OCI-LY7 (cell line): ENCODE measurements at regions not wholly inside any gene's neighbourhood (a gene's known extent, or its start where the extent isn't known, plus 50 kb on each side); places are given as distances from the start of the nearest gene placed in this dataset.
"Not testable (repeated sequence)": the region's sequence is repeated elsewhere in the genome, so short reads cannot be mapped to it uniquely, and the experiment has no call there.

ENCODE experiments used
- BruUV-seq: library from RNA; stranded (reverse); fragments of 400-500 nt; replicated peaks from 2 replicates; lab custom pipeline; 2021; lab: Mats Ljungman, UMichigan
- CTCF ChIA-PET: fragments of 300-600 bp; sonication (Branson Sonifier 250); formaldehyde crosslinking; loops from one replicate; lab custom pipeline; 2022; ENCODE audit warnings: antibody characterized with exemption; ENCODE audit not compliant: unreplicated experiment; lab: Charles Lee
- POLR2A ChIA-PET: fragments of 300-600 bp; sonication (Branson Sonifier 250); formaldehyde crosslinking; loops from one replicate; lab custom pipeline; 2022; ENCODE audit warnings: antibody characterized with exemption; lab: Charles Lee
- DNase-seq: peaks from one replicate; pipeline ENCODE4 v3.0.0-alpha.2; 2015; ENCODE audit warnings: low spot score
- H2AFZ ChIP-seq: fragments of 200-600 bp; sonication (generic), shearing (Covaris generic); 2 replicates; pipeline ENCODE4 v1.6.1; 2014; ENCODE audit warnings: mild to moderate bottlenecking, antibody characterized with exemption, low read length, moderate library complexity
- H3K27ac ChIP-seq: fragments of 200-600 bp; sonication (generic); 2 replicates; pipeline ENCODE4 v1.5.1; 2014; ENCODE audit warnings: mixed run types, low read depth, mild to moderate bottlenecking, moderate library complexity, low read length, inconsistent platforms; ENCODE audit not compliant: poor library complexity, severe bottlenecking
- H3K36me3 ChIP-seq: fragments of 200-600 bp; sonication (generic); 2 replicates; pipeline ENCODE4 v1.6.1; 2014; ENCODE audit warnings: mild to moderate bottlenecking, antibody characterized with exemption, low read length, moderate library complexity, mixed read lengths; ENCODE audit not compliant: insufficient read depth
- H3K4me1 ChIP-seq: fragments of 200-600 bp; sonication (generic); 2 replicates; pipeline ENCODE4 v1.5.1; 2014; ENCODE audit warnings: mild to moderate bottlenecking, low read length; ENCODE audit not compliant: insufficient read depth, poor library complexity, severe bottlenecking
- H3K4me2 ChIP-seq: fragments of 200-600 bp; sonication (generic); 2 replicates; pipeline ENCODE4 v1.6.1; 2014; ENCODE audit warnings: mild to moderate bottlenecking, low read length
- H3K4me3 ChIP-seq: fragments of 200-600 bp; sonication (generic); 2 replicates; pipeline ENCODE4 v1.5.1; 2014; ENCODE audit warnings: mild to moderate bottlenecking, low read depth, low read length; ENCODE audit not compliant: poor library complexity, severe bottlenecking
- H3K79me2 ChIP-seq: fragments of 200-600 bp; sonication (generic); 2 replicates; pipeline ENCODE4 v1.6.1; 2016; ENCODE audit warnings: low read depth, mild to moderate bottlenecking, low read length, moderate library complexity, mixed read lengths; ENCODE audit not compliant: insufficient read depth
- H3K9me2 ChIP-seq: fragments of 200-600 bp; sonication (generic); 2 replicates; pipeline ENCODE4 v1.6.1; 2016; ENCODE audit warnings: mild to moderate bottlenecking, low read length, mixed read lengths; ENCODE audit not compliant: insufficient read depth
- H3K9me3 ChIP-seq: fragments of 200-600 bp; sonication (generic); 2 replicates; pipeline ENCODE4 v1.6.1; 2014; ENCODE audit warnings: mild to moderate bottlenecking, mixed run types, low read length, mixed read lengths
- H4K20me1 ChIP-seq: fragments of 200-600 bp; sonication (generic); 2 replicates; pipeline ENCODE4 v1.6.1; 2014; ENCODE audit warnings: mild to moderate bottlenecking, antibody characterized with exemption, low read length, moderate library complexity, mixed read lengths; ENCODE audit not compliant: insufficient read depth
- CTCF ChIP-seq: fragments of 200-600 bp; sonication (generic); conservative IDR thresholded peaks from 2 replicates; pipeline ENCODE4 v1.5.1; 2014; ENCODE audit warnings: mild to moderate bottlenecking, antibody characterized with exemption, low read length, moderate library complexity, mixed read lengths
- EZH2phosphoT487 ChIP-seq: fragments of 200-600 bp; sonication (generic); IDR thresholded peaks from 2 replicates; pipeline ENCODE4 v1.6.1; 2018; ENCODE audit warnings: low read depth, borderline replicate concordance, mild to moderate bottlenecking, mixed run types, antibody characterized with exemption, low read length, moderate library complexity, mixed read lengths
- intact Hi-C: fragments of 100-400 bp; cut with micrococcal nuclease; formaldehyde crosslinking; loops from one replicate; pipeline ENCODE4 v1.10.0; 2022; ENCODE audit not compliant: unreplicated experiment

GRCh38 chr2:53317861-53318260 lies 449.7 kb upstream of the CHAC2 start:
- Histone ChIP-seq H3K9me2 (no peaks in the 10 kb centered on the region), H3K79me2 (no peaks in the 10 kb centered on the region), H3K4me3 (no peak overlapping the region), H3K9me3 (no peaks in the 10 kb centered on the region), H3K27ac (no peak overlapping the region), H4K20me1 (no peaks in the 10 kb centered on the region), H3K36me3 (no peaks in the 10 kb centered on the region), H3K4me2 (no peak overlapping the region), H2AFZ (no peak overlapping the region), H3K4me1 (no peaks in the 10 kb centered on the region)
- ChIA-PET POLR2A (no interaction called here), CTCF (no interaction called here)
- no TSS peak for BruUV-seq
- no peak for DNase-seq
- intact Hi-C loops: no loop called here
- TF ChIP-seq EZH2phosphoT487 (no peak), CTCF (no peak)

- no TSS peak for BruUV-seq
- TF ChIP-seq CTCF (no peak), EZH2phosphoT487 (no peak)
- H3K9me2 ChIP-seq: no peaks in the 10 kb centered on the region
- no peaks in the 10 kb centered on the region for H3K4me1 ChIP-seq
- ChIA-PET POLR2A (no interaction called here), CTCF (no interaction called here)
- H3K27ac ChIP-seq: no peak overlapping the region
- H2AFZ ChIP-seq: no peak overlapping the region
- no peaks in the 10 kb centered on the region for H3K36me3 ChIP-seq
- no peaks in the 10 kb centered on the region for H4K20me1 ChIP-seq
- H3K9me3 ChIP-seq: no peaks in the 10 kb centered on the region
- intact Hi-C loops: no loop called here
- DNase-seq: no peak
- no peak overlapping the region for H3K4me2 ChIP-seq
- no peaks in the 10 kb centered on the region for H3K79me2 ChIP-seq
- H3K4me3 ChIP-seq: no peak overlapping the region
These were observed 452.5 kb upstream of the CHAC2 start for GRCh38 chr2:53315149-53315548.

GRCh38 chr2:53314718-53315117 lies 452.9 kb upstream of the CHAC2 start:
- ChIA-PET CTCF (no interaction called here), POLR2A (no interaction called here)
- Histone ChIP-seq H3K9me3 (no peaks in the 10 kb centered on the region), H3K4me2 (no peak overlapping the region), H4K20me1 (no peaks in the 10 kb centered on the region), H3K79me2 (no peaks in the 10 kb centered on the region), H3K27ac (no peak overlapping the region), H3K9me2 (no peaks in the 10 kb centered on the region), H3K4me1 (no peaks in the 10 kb centered on the region), H3K4me3 (no peak overlapping the region), H3K36me3 (no peaks in the 10 kb centered on the region), H2AFZ (no peak overlapping the region)
- TF ChIP-seq EZH2phosphoT487: no peak
- no peak for TF ChIP-seq CTCF
- intact Hi-C loops: no loop called here
- no TSS peak for BruUV-seq
- DNase-seq: no peak

- H3K79me2 ChIP-seq, H3K36me3 ChIP-seq, H3K4me1 ChIP-seq, H4K20me1 ChIP-seq, H2AFZ ChIP-seq, H3K9me2 ChIP-seq, H3K27ac ChIP-seq, intact Hi-C loops, H3K4me3 ChIP-seq, H3K9me3 ChIP-seq, H3K4me2 ChIP-seq, CTCF ChIA-PET, DNase-seq, BruUV-seq: not testable (repeated sequence)
- POLR2A ChIA-PET: interaction anchor here (0.6 kb wide), 1 partner anchor 732 kb away, joined by 3 read pairs; no protein-coding TSS in a partner anchor
These were observed 454.0 kb upstream of the CHAC2 start for GRCh38 chr2:53313644-53314043.
